ENCODE measurements at regions not wholly inside any gene's neighbourhood (a gene's known extent, or its start where the extent isn't known, plus 50 kb on each side); places are given as distances from the start of the nearest gene placed in this dataset.

DNA sequence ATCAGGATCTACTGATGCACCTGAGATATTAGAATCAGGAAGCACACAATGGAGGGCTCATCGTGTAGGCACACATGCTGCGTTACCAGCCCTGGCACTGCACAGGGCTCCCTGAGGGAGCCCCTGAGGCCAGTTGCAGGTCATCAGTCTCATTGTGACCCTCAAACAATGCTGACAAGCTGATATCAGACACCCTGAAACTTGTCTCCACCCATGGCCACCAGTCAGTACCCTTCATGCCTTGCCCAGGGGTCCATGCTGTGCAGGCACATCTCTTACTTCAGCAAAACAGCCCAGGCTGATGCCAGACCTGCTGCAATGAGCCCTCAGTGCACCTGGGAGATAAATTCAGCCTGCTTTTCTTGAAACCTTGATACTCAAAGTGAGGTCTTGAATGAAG lies 59.5 kb upstream of the SLC6A11 start:
- Histone ChIP-seq H3K36me3 (ENCODE audit: low read depth) (no peaks in the 10 kb centered on the region), H3F3A (ENCODE audit: insufficient read depth) (no peaks in the 10 kb centered on the region), H3K9me3 (ENCODE audit: low read depth) (no peaks in the 10 kb centered on the region), H3K4me1 (ENCODE audit: insufficient read depth) (no peaks in the 10 kb centered on the region), H3K27ac (no peak overlapping the region), H2AFZ (no peak overlapping the region), H4K20me1 (ENCODE audit: insufficient read depth) (no peaks in the 10 kb centered on the region), H3K4me3 (no peak overlapping the region), H3K9me2 (ENCODE audit: insufficient read depth) (no peaks in the 10 kb centered on the region), H3K9ac (no peak overlapping the region), H3K79me2 (ENCODE audit: insufficient read depth) (no peaks in the 10 kb centered on the region), H3K4me2 (ENCODE audit: unreplicated experiment) (no peak overlapping the region), H3K27me3 (replicated peaks; ENCODE audit: insufficient read depth) (0 out of 2 replicates have a peak, but pooled peaks cover 3% of the 10 kb centered on the region)
- TF ChIP-seq EZH2phosphoT487 (IDR thresholded peaks at IDR 0.05; ENCODE audit: insufficient read depth, low read depth) (no peak), EZH2 (IDR thresholded peaks at IDR 0.05; ENCODE audit: insufficient read depth, poor library complexity, severe bottlenecking) (no peak)
- DNase-seq, result no peak
- 7 to 22% methylated on average over 2 of the region's 2 CpGs for WGBS, 2 experiments (ENCODE audit: low coverage in 1 of 2, low lambda C conversion rate in 2 of 2, missing lambda C conversion rate in 2 of 2)
- in situ Hi-C loops (cut with MboI), result loop anchor here (10.0 to 25.0 kb wide), 2 partner anchors 298 to 581 kb away; no protein-coding TSS in a partner anchor

DNA sequence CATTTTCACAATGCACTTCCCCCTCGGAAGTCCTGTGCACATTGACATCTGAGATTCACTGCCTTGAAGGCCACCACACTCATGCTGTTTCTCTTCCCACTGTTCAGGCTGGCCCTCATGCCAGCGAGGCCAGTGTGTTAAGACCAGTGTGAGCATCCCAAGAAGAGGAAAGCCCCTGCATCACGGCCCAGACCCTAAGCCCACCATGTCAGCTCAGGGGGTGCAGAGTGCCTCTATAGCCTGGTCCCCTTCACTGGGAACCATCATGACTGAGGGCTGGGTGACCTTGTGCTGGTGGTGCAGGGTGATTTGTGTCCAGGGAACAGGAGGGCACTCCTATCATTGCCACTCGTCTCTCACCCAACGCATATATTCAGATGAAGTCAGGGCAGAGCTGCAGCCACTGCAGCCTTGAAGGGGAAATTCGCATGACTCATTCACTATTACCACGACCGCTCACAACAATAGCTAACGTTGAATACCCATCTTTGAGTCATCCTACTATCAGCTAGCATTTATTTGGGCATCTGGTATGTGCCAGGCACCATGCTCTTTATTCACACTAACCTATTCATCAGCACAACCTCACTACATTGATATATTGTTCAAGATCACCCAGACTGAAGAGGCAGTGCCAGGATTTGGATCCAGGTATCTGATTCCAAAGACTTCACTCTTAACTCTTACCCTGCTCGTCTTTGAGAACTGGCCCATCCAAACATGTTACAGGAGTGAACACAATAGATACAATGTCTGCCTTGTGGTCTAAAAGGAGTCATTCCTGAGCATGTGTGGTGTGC lies 58.8 kb upstream of the SLC6A11 start:
- no peak for TF ChIP-seq EZH2 (IDR thresholded peaks at IDR 0.05; ENCODE audit: insufficient read depth, poor library complexity, severe bottlenecking)
- TF ChIP-seq EZH2phosphoT487 (IDR thresholded peaks at IDR 0.05; ENCODE audit: insufficient read depth, low read depth), result no peak
- no peak overlapping the region for H2AFZ ChIP-seq
- no peak overlapping the region for H3K27ac ChIP-seq
- no peaks in the 10 kb centered on the region for H3K79me2 ChIP-seq (ENCODE audit: insufficient read depth)
- no peaks in the 10 kb centered on the region for H3K9me3 ChIP-seq (ENCODE audit: low read depth)
- H3K4me1 ChIP-seq (ENCODE audit: insufficient read depth), result no peaks in the 10 kb centered on the region
- no peaks in the 10 kb centered on the region for H3F3A ChIP-seq (ENCODE audit: insufficient read depth)
- H3K4me2 ChIP-seq (ENCODE audit: unreplicated experiment), result no peak overlapping the region
- H3K9me2 ChIP-seq (ENCODE audit: insufficient read depth), result no peaks in the 10 kb centered on the region
- in situ Hi-C loops (cut with MboI), result loop anchor here (10.0 to 25.0 kb wide), 2 partner anchors 298 to 580 kb away; no protein-coding TSS in a partner anchor
- H3K9ac ChIP-seq, result no peak overlapping the region
- peak; percentile 49 for DNase-seq
- H3K27me3 ChIP-seq (replicated peaks; ENCODE audit: insufficient read depth), result 0 out of 2 replicates have a peak, but pooled peaks cover 3% of the 10 kb centered on the region
- no peaks in the 10 kb centered on the region for H4K20me1 ChIP-seq (ENCODE audit: insufficient read depth)
- H3K4me3 ChIP-seq, result no peak overlapping the region
- H3K36me3 ChIP-seq (ENCODE audit: low read depth), result no peaks in the 10 kb centered on the region
- 22 to 25% methylated on average over 10 of the region's 10 CpGs for WGBS, 2 experiments (ENCODE audit: low coverage in 1 of 2, low lambda C conversion rate in 2 of 2, missing lambda C conversion rate in 2 of 2)

DNA sequence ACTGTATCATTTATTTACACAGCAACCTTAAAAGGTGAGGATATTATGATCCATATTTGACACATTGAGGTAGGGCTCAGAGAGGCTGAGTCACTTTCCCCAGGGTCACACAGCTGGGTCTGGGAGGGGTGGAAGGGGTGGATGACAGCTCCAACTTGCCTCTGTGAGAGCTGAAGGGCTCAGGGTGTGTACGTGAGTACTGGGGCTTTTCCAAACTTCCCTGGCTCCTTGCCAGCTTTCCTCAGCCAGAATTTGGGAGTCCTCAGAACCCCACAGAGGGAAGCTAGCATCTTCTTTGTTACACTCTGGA lies 58.3 kb upstream of the SLC6A11 start:
- in situ Hi-C loops (cut with MboI), result loop anchor here (10.0 to 25.0 kb wide), 2 partner anchors 297 to 580 kb away; no protein-coding TSS in a partner anchor
- Histone ChIP-seq H3K4me2 (ENCODE audit: unreplicated experiment) (no peak overlapping the region), H4K20me1 (ENCODE audit: insufficient read depth) (no peaks in the 10 kb centered on the region), H2AFZ (no peak overlapping the region), H3K9me2 (ENCODE audit: insufficient read depth) (no peaks in the 10 kb centered on the region), H3F3A (ENCODE audit: insufficient read depth) (no peaks in the 10 kb centered on the region), H3K9ac (no peak overlapping the region), H3K4me1 (ENCODE audit: insufficient read depth) (no peaks in the 10 kb centered on the region), H3K27me3 (replicated peaks; ENCODE audit: insufficient read depth) (peaks cover 8% of the 10 kb centered on the region; the same call in 1 of the 2 replicates), H3K27ac (no peak overlapping the region), H3K36me3 (ENCODE audit: low read depth) (no peaks in the 10 kb centered on the region), H3K9me3 (ENCODE audit: low read depth) (no peaks in the 10 kb centered on the region), H3K4me3 (no peak overlapping the region), H3K79me2 (ENCODE audit: insufficient read depth) (no peaks in the 10 kb centered on the region)
- no peak for TF ChIP-seq EZH2phosphoT487 (IDR thresholded peaks at IDR 0.05; ENCODE audit: insufficient read depth, low read depth)
- no peak for TF ChIP-seq EZH2 (IDR thresholded peaks at IDR 0.05; ENCODE audit: insufficient read depth, poor library complexity, severe bottlenecking)
- peak; percentile 5 for DNase-seq
- WGBS, 2 experiments (ENCODE audit: low coverage in 1 of 2, low lambda C conversion rate in 2 of 2, missing lambda C conversion rate in 2 of 2), result 0% methylated on average over 1 of the region's 1 CpG

DNA sequence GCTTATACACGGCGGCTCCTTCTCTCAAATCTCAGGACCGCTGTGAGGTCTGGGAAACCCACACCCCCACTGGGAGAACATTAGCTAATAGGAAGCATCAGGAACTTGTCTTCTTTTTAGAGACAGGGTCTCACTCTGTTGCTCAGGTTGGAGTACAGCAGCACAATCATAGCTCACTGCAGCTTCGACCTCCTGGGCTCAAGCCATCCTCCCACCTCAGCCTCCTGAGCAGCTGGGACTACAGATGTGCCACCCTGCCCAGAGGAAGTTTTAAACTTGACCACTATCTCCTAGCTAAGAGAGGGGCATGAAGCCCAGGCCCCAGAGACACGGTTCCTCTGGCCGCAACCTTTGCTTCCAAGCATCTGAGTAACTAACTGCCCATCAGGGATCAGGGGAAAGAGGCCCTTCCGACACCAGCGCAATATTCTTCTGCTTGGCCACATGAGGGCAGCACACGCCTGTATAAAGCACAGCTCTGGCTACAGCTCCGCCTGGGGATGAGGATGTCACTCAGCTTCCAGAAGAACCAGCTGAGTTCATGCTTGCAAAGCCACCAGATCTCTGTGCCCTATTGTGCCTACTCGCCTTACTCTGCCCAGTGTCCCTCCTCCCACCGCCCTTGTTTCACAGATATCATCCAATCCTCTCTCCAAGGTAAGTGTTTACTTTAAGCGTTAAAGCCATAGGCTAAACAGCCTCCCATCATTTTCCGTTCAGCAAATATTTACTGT lies 57.6 kb upstream of the SLC6A11 start:
- 23% methylated on average over 14 of the region's 14 CpGs for WGBS, 2 experiments (ENCODE audit: low coverage in 1 of 2, low lambda C conversion rate in 2 of 2, missing lambda C conversion rate in 2 of 2)
- H3K4me1 ChIP-seq (ENCODE audit: insufficient read depth), result no peaks in the 10 kb centered on the region
- H3K27ac ChIP-seq, result no peak overlapping the region
- no peak overlapping the region for H3K9ac ChIP-seq
- in situ Hi-C loops (cut with MboI), result loop anchor here (10.0 to 25.0 kb wide), 2 partner anchors 296 to 579 kb away; no protein-coding TSS in a partner anchor
- H4K20me1 ChIP-seq (ENCODE audit: insufficient read depth), result no peaks in the 10 kb centered on the region
- H3K4me3 ChIP-seq, result no peak overlapping the region
- peaks cover 14% of the 10 kb centered on the region; the same call in 1 of the 2 replicates for H3K27me3 ChIP-seq (replicated peaks; ENCODE audit: insufficient read depth)
- no peak overlapping the region for H3K4me2 ChIP-seq (ENCODE audit: unreplicated experiment)
- no peaks in the 10 kb centered on the region for H3K36me3 ChIP-seq (ENCODE audit: low read depth)
- TF ChIP-seq EZH2 (IDR thresholded peaks at IDR 0.05; ENCODE audit: insufficient read depth, poor library complexity, severe bottlenecking), result no peak
- TF ChIP-seq EZH2phosphoT487 (IDR thresholded peaks at IDR 0.05; ENCODE audit: insufficient read depth, low read depth), result no peak
- H2AFZ ChIP-seq, result no peak overlapping the region
- DNase-seq, result peak; percentile 79
- H3F3A ChIP-seq (ENCODE audit: insufficient read depth), result no peaks in the 10 kb centered on the region
- no peaks in the 10 kb centered on the region for H3K79me2 ChIP-seq (ENCODE audit: insufficient read depth)
- H3K9me2 ChIP-seq (ENCODE audit: insufficient read depth), result no peaks in the 10 kb centered on the region
- H3K9me3 ChIP-seq (ENCODE audit: low read depth), result no peaks in the 10 kb centered on the region
